NCI-H524 treated with DMSO at 0.1 percent for 48 hours (cell line): ENCODE measurements at regions not wholly inside any gene's neighbourhood (a gene's known extent, or its start where the extent isn't known, plus 50 kb on each side); places are given as distances from the start of the nearest gene placed in this dataset.

Experiments
- DNase-seq: peaks from one replicate; lab custom pipeline; 2025; lab: John Stamatoyannopoulos, UW

DNA sequence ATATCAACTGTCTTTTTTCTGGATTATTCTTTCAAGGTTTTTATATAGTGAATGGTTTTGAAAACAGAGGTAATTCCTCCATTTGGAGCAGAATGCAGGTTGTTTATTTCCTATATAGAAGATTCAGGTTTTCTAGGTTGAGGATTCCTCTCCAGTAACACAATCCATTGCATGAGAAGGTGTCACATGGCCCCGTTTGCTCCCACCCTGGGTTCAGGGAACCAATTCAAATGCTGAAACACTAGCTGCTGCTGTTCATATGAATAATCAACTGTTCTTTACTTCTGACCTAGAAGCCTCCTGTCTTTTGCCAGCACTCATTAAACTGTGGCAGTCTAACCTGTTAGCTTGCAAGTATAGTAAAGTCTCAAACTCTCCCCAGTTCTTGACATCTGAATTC lies 1316.9 kb upstream of the TENM3 start:
- DNase-seq = no peak

DNA sequence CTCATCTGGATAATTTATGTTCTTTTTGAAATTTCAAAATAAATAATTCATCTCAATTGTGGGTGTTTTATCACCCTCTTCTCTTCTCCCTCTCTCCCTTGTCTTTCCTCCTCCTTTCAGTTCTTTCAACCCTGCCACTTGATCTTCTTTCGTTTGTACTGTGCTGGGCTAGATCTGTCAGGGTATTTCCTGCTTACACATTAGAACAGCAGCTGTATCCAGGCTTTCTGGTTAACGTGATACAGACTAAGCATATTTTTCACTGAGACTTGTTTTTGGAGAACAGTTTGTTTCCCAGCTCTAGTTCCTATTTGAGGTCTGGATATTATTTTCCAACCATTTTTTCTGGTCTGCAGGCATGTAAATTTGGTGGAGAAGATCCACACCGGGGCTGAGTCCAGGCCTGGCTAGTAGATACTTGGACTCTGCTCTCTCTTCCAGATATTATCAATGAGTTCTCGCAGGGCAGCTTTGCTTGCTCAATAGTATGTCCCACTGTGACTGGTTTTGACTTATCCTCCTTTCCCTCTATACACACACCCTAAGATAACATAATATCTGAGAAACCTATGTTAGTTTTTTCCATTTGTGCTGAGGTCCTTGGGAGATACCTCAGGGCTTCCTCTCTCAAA lies 1310.7 kb upstream of the TENM3 start:
- no peak for DNase-seq

GRCh38 chr4:180937083-180937482 lies 1306.1 kb upstream of the TENM3 start:
- DNase-seq = no peak

GRCh38 chr4:180940680-180941079 lies 1302.5 kb upstream of the TENM3 start:
- DNase-seq = no peak

GRCh38 chr4:180942367-180942916 lies 1300.8 kb upstream of the TENM3 start:
- DNase-seq = no peak

DNA sequence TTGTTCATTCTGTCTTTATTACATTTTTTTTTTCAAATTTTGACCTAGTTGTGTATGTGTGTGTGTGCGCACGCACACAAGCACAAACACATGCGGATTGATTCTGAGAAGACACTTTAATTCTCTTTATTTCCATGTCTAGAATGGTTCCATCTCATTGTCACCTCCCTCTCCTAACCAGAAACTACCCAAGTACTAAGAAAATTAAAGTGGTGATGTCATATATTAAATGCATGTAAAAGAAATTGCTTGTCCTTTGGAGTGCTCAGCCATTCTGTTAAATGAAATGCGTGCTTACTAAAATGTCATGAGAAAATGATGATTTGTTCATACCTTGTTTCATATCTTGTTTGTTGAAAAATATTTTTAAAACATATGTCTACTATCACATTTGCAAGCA lies 1297.0 kb upstream of the TENM3 start:
- DNase-seq = no peak

DNA sequence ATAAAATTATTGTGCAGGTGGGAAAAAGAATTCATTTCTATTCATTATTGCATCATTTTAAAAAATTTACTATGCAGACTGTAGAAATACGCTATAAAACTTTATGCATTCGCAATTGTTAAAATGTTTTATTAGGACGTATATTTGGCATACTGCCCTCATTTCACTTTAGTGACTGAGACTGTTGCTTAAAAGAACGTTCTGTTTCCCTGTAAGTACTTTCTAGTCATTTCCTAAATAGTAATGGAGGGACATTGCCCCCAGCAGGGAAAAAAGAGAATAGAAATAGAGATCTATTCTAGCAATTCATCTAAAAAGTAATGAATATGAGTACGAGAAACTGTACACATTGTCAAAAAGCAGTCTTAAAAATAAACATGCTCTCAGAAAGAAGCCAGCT lies 1295.8 kb upstream of the TENM3 start:
- DNase-seq = no peak

GRCh38 chr4:180949424-180950213 lies 1293.6 kb upstream of the TENM3 start:
- no peak for DNase-seq

DNA sequence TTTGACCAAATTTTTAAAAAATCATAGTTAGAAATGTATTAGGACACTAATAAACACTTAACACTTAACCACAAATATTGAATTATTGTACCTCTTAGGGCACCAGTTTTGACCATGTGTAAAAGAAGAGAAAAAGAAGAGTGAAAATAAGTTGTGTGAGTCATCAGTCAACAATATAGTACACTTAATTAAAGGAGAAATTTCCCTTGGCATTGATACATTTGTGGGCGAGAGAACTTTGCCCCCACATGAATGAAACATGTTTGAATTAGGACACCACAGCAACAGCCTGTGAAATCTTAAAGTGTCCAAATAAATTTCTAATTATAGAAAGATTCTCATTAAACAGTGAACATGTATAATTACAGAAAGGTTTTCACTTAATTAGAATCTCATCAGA lies 1292.8 kb upstream of the TENM3 start:
- DNase-seq = no peak

DNA sequence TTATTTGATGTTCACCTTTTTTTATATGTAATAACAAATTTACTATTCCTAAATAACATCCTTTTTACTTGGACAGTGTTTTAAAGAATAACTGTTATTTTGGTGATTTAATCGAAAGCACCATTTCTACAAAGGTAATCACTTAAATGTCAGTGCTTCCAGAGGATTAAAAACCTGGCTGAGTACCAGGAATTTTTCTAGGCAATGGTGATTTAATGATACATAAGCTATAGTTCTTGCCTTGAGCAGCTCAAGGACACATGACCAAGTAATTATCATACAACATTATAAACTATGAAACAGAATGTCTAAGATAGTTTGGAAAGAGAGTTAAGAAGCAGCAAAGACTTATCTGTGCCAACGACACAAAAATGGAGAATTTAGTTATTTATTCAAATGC lies 1291.9 kb upstream of the TENM3 start:
- DNase-seq = no peak

- DNase-seq = no peak
Observed at GRCh38 chr4:180953572-180953971, 1289.6 kb upstream of the TENM3 start.

DNA sequence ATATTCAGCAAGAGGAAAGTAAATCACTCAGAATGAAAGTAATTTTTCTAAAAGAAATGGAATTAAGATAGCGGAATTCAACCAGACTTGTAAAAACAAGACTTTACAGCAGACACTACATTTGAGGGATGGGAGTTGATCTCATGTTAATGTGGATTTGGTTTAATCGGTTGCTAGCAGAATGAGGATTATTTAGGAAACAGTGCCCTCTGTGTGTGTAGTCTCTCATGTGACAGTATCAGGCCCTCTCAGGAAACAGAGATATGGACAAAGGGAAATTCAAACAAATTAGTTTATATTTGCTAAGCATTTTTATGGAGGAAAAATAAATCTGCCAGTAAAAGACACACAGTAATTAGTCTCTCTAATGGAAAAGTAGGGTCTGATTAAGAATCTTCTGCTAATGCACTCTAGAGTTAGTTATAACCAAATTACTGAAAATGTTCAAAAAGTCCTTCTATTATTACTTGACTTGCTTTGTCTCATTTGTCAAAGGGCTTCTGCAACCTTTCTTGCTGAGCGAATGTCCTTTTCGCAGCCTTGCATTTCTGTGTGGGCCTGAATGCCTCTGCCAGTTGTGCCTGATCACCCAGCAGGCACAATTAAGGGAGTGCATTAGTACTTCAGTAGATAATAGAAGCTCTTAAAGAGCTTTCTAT lies 1282.3 kb upstream of the TENM3 start:
- peak; percentile 20 for DNase-seq

DNA sequence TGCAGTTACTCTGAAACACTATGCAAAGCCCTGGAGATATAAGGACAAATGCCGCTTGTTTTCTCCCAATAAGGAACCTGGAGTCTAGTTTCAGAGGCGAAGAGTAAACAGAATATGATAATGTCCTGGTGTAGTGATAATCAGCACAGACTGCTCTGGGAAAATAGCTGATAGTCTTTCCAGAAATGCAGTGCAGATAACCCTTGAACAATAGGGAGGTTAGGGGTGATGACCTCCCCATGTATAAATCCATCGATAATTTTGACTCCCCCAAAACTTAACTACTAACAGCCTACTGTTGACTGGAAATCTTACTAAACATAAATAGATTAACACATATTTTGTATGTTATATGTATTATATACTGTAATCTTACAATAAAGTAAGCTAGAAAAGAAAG lies 1280.9 kb upstream of the TENM3 start:
- DNase-seq = no peak

DNA sequence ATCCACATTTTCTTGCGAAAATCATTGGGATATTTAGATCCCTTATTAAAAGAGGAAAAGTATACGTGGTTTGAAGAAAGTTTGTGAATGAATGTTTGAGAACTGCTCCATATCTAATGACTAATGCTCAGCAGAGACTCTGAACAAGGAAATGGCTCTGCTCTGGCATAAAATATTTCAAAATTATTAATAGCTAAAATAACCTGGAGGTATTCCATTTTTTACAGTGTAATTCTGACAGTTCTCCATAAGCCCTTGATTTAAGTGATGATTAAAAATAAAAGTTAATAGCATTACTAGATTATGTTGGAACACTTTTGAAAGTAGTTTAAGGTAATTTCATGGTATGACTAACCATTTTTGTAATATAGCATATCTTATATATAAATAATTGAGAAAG lies 1276.9 kb upstream of the TENM3 start:
- DNase-seq = no peak

DNA sequence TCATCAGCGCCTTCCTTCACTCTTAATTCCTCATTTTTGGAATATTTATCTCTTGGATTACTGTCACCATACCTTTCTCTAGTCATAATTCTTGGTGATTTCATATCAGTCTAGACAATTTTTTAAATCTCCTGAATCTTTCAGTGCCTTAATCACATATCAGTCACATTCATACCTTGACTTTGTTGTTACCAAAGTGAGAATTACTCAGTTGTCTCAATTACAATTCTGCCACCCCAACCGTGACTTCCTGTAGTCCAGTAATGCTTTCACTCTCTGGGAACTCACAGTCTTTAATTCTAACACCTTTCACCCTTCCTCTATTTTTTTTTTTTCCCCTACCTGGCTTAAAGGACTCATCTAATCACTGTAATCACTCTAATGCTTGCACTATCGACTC lies 1275.3 kb upstream of the TENM3 start:
- no peak for DNase-seq

- DNase-seq = no peak
Observed at GRCh38 chr4:180973894-180974293, 1269.3 kb upstream of the TENM3 start.

DNA sequence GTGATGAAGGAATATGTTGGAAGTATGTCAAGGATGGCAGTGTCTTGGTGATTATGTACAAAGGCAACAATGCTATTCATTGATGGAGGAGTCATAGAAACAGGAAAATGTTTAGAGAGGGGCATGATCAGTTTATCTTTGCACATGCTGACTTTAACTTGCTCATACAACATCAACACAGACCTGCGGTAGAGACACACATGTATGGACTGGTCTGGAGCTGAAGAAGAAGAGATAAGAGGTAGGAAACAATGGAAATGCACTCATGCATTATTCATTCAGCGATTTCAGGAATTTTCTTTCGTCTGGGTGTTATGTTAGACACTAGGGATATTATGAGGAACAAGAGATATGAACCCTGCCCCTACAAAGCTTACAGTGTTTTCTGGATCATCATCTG lies 1252.3 kb upstream of the TENM3 start:
- DNase-seq = no peak

GRCh38 chr4:180993244-180993836 lies 1249.9 kb upstream of the TENM3 start:
- DNase-seq = no peak

DNA sequence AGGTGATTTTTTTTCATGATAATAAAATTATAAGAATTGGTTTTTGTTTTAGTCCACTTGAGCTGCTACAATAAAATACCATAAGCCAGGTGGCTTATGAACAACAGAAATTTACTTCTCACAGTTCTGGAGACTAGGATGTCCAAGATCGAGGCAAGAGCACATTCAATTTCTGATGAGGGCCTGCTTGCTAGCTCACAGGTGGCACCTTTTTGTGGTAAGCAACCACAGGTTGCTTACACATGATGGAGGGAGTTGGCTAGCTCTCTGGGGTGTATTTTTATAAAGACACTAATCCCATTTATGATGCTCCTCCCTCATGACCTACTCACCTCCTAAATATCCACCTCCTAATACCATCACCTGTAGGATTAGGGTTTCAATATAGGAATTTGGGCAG lies 1248.5 kb upstream of the TENM3 start:
- DNase-seq = no peak

DNA sequence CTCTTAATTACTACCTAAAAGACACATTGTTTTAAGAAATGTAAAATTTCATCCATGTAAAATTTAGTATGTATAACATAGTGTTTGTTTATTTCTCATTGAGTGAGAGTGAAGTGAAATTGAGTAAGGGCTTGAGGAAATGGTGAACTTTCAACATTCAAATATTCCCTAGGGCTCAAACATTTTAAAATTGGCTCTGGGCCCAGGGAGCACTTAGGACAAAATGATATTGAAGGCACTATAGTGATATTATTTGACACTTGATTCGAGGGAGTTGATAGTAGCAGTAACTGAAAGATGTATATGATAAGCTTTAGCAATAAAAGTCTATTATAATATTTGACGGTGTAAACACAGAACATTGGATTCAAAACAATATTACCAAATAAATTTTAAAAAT lies 1244.0 kb upstream of the TENM3 start:
- no peak for DNase-seq

DNA sequence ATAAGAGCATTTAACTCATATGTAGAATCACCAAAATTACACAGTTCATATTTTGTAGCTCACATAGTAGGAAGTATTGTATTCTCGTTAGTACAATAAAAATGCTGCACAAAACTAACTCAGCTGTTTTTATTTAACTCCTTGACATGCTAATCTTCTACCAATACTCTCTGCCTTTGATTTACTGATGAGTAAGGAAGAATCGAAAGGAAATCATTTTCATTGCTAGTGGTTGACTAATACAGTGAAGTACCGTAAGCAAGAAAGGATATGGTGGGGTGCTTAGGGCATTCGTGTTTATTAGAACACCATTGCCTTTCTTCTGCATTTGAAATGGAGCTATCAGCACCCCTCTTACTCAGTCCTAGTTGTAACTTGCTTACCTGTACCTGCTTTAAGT lies 1239.1 kb upstream of the TENM3 start:
- DNase-seq = no peak

DNA sequence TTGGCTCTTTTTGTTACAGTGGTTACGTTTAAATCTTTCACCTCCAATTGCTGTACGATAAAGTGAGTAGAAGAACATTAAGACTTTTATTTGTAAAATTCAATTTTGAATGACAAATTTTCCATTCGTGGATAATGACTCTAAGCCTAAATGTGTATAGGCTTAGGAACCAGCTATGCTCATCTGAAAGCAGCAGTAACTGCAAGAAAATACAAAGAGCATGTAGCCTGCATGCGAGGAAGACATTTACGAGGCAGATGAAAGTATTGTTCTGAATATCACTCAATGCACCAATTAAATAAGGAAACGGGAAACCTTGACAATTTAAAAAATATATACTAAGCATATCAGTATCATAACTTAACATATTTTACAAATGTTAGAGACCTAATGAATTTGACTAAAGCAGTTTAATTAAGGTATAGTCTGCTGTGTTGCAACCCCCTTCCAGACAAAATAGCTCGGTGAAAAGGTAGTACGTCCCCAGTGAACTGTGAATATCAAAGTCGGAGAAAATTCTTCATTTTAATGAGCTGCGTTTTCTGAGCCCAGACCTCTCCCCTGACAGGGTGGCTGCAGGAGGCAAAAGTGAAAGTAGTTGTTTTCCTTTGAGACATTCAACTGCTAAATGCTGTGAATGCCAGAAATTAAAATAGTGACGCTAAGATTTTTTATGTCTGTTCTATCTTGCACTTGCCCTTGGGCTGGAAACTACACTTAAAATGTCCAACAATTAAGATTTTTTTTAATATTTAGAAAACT lies 1236.5 kb upstream of the TENM3 start:
- DNase-seq = no peak
